ENCODE measurements at regions not wholly inside any gene's neighbourhood (a gene's known extent, or its start where the extent isn't known, plus 50 kb on each side); places are given as distances from the start of the nearest gene placed in this dataset.

DNA sequence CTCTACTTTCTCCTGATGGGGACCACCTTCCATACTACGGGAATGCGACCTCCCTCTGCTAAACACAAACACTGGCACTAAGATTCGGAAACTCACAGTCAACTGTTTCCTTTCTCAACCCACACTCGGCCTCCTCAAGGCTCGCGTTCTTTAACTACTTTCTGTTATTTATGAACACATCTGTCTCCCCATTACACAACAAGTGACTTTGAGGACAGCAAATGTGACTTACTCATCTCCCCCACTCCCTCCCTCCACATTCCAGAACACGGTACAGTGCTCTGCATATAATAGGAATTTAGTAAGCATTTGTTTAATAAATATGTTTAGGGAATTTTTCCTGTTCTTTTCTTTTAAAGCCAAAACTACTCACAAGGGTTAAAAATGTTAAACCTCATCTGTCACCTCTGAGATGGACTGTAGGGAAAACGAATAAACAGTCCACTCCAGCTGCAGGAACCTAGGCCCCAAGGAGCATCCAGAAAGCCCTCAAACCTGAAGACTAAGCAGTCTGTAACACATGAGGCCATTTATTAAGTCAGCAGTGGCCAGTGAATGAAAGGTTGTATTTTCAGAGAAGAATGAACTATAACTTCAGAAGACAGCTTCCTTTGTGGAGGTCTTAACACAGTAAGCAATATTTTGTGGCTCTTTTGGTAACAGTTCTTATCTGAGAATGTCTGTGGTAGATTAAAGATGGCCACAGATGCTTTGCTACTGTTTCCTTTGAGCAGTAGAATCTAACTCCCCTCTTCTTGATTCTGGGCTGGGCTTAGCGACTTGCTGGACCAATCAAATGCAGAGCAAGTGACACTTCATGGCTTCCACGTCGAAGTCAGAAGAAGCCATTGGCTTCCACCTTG, 209.6 kb upstream of the DTNBP1 start:
- DNase-seq (ENCODE audit: low read depth) = peak; percentile 59

DNA sequence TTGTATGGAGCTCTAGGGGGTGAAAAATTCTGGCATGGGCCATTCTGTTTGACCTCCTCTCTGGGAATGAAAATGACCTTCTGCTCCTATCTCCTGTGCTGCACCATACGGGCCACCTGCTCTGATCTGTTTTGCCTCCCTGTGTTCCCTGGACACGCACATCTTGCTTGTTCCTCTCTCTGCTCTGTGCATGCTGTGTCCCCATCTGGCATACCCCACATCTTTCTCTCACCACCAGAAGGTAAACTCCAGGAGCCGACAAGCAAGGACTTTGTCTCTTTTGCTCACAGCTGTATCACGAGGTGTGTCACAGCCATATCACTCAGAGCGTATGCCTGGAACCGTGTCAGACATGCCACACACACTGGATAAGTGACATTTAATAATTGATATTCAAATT, 208.4 kb upstream of the DTNBP1 start:
- DNase-seq (ENCODE audit: low read depth) = no peak

DNA sequence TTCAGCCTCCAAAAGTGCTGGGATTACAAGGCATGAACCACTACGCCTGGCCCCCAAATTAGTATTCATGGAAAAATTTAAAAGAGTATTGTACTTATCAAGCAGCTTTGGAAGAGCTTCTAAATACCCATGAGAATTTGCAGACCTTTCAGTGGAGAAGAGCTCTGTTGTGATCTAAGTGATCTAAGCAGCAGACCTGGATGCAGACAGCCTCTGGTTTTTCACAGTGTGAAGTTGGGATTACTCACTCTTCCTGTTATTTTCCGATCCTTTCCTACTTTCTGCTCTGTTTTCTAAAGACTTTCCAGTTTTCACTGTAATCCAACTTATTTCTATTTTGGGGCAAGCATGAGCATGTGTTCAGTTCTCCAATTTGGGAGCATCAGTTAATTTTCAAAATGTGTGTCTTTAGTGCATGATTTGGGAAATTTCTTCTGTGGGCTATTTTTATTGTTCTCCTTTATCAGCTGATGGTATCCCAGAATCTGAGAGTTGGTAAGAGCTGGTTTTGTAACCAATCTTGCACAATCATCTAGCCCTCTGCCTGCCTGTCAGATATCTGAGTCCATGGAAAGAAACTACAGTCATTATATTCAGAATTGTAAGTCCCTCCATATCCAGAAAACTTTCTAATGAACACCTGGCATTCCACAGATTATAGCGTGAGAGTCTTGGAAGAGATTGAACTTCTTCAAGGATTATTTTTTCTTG, 207.7 kb upstream of the DTNBP1 start:
- DNase-seq (ENCODE audit: low read depth) = no peak

DNA sequence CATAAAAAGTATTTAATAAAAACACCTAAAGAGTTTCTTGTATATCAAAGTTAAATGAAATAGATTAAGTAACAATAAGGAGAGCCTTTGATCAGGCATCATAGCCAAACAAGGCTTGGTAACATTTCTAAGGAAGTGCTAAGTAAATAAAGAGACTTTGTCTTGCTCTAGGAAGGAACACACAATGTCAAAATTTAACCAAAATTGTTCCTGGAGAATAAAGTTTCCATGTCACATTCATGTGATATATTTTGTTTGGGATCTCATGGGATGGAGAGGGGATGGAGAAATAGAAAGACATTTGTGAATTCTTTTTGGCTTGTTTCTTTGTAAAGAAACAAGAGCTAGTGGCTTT, 201.9 kb upstream of the DTNBP1 start:
- DNase-seq (ENCODE audit: low read depth) = no peak

DNA sequence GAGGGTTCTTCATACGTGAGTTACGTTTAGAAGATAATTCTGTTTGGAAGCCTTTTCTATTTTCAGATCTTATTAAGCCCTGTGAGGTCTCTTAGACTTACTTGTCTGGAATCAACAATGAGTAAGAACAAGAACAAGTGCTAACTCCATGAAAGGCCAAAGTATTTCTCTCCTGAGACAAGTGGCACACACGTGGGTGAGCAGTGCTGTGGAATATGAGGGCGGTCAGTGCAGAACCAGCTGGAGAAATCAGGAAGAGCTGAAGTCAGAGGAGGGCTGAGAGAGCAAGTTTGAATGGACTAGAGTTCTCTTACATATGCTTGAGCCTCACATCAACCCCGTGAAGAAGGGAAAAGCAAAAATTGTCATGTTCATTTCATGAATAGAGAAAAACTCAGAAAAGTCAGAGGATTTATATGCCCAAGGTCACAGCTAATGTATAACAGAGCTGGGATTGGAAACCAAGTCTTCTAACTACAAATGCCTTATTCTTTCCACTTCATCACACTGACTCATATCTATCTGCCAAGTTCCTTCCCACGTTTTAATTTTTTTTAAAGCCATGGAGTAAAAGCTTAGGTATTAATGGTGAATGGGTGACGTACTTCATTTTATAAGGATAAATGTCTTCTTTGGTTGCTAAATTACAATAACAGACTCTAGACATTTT, 201.3 kb upstream of the DTNBP1 start:
- no peak for DNase-seq (ENCODE audit: low read depth)

DNA sequence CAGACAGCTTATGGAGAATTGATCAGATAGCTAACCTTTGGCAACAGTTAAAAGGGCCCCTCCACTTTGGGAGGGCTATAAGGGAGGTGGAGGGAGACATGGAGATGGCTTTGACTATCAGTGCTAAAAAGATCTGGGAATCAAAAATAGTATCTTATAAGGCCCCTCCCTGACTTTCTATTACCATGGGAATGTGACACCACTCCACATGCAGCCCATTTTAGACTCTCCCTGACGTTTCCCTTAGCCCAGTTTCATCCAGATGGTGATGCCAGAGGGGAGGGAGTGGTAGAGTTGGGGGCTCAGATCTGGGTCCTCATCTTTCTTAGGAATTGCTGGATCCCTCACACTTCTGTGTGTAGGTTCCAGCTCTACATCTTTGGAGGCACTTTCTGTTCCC, 200.0 kb upstream of the DTNBP1 start:
- no peak for DNase-seq (ENCODE audit: low read depth)

DNA sequence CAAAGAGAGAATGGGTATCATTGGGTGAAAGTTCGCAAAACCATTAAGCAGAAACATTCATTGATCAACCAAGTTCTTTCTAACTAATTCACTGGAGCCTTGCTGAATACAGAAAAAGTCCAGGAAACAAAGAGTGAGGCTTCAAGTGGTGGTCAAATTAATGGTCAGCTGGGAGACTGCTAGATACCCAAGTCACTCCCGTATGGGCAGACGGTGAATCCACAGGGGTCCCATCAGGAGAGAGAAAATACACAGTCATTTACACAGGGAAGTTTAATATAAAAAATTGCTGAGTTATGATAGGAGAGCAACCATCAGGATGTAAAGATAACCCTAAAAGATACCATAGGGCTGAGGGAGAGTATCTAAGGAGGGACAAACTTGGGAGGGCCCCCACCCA, 198.7 kb upstream of the DTNBP1 start:
- DNase-seq (ENCODE audit: low read depth) = no peak

DNA sequence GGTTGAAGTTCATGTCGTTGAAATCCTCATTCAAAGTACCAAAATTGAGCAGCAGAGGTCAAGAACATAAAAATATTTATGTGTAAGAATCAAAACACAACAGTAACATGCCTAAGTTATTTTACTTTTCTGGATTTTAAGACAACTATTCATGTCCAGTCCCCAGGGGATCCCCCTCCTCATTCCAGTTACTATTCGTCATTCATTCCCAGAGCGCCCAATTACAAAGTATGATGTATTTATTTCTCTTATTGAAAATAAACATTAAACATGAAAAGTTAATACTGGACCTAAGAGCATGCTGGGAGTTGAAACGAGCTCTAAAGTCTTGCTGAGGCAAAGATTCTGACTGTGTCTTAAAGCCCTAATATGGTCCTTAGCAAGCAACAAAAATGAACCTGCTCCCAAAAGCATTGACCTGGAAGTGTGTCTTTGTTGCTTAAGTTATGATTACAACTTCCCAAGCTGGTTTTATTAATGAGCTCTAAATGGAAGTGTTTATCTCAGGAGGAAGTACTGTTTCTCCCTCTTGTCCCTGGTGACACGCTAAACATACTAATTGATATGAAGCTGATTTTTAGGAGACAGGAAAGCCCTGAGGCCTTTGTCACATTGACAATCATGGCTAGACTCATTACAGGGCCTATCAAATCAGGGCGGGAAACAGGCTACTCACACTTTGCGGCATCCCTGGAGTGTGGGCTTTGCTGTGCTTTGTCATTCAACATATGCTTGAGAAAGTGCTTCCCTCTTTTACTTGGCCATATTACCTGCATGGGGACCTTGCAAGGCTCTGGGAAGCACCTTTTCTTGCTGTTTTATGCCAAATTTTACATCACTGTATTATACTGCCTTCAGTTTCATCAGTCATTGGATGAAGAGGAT, 192.2 kb upstream of the DTNBP1 start:
- DNase-seq (ENCODE audit: low read depth) = no peak

DNA sequence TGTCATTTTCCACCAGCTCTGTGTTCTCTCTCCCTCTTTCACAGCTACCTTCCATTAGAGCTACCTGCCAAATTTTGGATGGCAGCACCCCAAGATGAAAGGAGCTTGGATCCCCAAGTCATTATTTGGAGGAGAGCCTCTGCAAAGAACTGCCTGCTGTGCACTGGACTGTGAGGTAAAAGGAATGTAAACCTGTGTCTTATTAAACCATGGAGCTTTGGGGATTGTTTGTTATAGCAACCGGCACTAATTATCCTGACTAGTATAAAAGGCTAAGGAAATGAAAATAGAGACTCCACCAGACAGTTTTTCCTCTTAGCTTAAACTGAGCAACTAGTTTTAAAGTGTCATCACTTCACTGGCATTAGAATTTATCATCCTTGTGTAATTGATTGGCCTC, 191.6 kb upstream of the DTNBP1 start:
- DNase-seq (ENCODE audit: low read depth) = no peak

DNA sequence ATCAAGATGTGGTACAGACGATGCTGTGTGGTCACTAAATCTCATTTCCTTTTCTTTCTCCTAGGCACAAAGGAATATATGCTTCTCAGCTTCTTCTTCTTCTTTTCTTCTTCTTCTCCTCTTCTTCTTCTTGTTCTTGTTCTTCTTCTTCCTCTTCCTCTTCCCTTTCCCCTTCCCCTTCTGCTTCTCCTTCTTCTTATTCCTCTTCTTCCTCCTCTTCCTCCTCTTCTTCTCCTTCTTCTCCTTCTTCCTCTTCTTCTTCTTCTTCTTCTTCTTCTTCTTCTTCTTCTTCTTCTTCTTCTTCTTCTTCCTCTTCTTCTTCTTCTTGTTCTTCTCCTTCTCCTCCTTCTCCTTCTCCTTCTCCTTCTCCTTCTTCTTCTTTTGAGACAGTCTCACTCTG, 190.4 kb upstream of the DTNBP1 start:
- no peak for DNase-seq (ENCODE audit: low read depth)

DNA sequence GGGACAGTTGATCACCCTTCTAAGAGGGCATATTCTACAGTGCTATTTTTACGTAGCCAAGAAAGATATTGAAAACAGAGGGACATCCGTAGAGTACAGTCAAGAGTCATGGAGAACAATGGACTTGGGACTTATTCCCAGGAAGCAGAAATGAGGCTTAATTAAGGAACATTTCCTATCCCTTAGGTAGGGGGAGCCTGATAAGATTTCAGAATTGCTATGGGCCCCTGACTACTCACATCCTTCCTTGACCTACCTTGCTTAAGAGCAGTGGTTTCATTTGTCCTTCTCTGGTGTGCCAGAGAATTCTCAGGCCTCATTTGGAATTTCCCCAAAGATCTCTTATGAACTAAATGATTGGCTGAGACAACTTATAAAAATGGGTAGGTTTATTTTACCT, 189.5 kb upstream of the DTNBP1 start:
- DNase-seq (ENCODE audit: low read depth) = no peak

DNA sequence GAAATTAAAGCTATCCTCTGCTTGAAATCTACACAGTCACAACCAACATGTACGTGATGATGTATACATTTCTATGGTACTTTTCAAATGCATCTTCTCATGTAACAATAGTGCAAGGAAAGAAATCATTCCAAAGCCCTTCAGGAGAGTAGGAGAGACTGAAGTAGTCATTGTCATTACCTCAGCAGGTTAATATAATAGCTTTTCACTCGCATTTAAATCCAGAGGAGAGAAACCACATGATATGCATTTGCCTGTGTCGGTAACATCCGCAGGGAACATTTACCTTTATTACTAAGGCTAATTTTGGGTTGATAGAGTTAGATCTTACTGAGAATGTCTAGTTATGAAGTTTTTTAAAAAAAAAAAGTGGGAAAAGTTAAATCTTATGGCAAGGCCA, 186.6 kb upstream of the DTNBP1 start:
- DNase-seq (ENCODE audit: low read depth) = no peak

DNA sequence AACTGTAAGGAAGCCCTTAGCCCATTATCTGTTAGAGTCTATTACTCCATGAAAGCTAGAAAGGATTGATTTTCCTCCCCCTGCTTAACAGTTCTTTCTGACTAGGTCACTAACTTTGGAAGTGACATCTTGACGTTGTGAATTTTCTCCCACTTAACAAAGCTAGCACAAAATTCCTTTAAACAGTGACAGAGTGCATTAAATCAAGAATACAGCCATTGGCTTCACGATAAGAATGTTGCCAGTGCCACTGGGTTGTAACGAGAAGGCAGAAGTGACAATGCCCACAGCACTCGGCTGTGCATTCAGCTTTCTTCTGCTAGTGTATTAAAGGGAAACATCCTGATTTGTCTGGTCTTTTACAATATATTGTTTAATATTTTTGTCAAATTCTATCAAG, 182.7 kb upstream of the DTNBP1 start:
- no peak for DNase-seq (ENCODE audit: low read depth)

DNA sequence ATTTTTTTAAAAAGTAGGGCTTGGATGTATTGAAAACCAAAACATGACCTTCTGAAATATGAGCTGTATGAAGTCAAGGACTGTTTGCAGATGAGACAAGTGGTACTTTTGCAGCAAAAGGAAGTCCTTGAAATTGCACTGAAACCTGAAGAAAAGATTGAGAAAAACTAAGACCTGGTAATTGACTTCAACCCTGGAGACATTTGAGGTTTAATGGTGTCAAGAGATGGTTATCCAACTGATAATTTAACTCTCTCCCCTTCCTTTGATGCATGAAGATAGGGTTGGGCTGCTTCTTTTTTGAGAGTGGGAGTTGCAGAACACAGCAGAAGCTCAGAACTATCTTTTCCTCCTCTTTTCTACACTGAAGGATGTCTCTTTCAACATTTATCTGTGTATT, 180.9 kb upstream of the DTNBP1 start:
- no peak for DNase-seq (ENCODE audit: low read depth)

DNA sequence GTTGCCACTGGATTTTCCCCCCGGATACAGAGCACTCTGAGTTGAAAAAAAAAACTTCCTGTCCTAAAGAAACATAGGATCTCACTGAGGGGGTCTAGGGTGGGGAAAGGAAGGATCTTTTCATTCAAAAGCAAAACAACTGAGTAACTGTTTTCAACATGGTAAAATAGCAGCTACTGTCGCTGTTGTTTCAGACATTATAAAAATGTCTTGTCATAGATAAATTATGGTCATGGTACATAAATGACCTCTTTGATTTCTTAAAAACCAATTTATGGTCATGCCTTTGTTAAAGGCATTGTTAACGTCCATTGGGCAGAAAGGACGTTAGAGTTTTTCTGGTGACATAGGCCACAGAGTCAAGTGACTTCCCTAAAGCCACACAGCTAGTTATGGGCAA, 180.4 kb upstream of the DTNBP1 start:
- DNase-seq (ENCODE audit: low read depth) = no peak

DNA sequence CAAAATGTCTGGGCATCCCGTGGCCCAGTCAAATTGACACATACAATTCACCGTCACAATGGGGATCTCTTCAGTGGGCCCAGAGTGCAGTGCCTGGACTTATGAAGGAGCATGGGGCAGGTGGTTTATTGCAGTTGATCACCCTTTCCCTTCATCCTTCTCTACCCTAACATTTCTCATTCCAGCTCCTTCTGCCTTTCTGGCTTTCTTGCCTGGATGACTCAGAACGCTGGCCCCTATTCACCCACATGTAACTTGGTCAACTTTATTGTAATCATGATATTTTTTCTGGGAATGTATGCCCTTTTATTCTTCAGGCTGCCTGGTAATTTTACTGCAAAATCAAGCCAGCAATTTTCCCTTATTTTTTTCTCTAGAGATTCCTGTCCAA, 179.9 kb upstream of the DTNBP1 start:
- DNase-seq (ENCODE audit: low read depth) = no peak

DNA sequence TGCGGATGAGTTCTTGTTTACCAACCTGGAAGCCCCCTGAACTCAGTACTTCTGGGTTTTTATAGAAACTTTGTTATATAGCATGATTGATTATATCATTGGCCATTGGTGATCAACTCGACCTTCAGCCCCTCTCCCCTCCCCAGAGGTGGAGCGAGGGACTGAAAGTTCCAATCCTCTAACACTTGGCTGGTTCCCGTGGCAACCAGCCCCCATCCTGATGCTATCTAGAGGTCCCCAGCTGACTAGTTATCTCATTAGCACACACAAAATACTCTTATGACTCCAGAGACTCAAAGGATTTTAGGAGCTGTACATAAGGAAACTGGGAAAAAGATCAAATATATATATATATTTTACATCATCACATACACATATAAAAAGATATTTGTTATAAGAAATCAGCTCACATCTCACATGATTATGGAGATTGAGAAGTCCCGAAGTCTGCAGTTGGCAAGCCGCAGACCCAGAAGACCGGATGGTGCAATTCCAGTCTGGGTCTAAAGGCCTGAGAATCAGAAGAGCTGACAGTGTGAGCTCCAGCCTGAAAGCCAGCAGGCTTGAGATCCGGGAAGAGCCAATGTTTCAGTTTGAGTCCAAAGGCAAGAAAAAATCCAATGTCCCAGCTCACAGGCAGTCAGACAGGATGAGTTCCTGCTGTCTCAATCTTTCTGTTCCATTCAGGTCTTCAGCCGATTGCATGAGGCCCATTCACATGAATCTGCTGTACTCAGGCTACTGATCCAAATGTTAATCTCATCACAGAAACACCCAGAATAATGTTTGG, 179.3 kb upstream of the DTNBP1 start:
- no peak for DNase-seq (ENCODE audit: low read depth)

DNA sequence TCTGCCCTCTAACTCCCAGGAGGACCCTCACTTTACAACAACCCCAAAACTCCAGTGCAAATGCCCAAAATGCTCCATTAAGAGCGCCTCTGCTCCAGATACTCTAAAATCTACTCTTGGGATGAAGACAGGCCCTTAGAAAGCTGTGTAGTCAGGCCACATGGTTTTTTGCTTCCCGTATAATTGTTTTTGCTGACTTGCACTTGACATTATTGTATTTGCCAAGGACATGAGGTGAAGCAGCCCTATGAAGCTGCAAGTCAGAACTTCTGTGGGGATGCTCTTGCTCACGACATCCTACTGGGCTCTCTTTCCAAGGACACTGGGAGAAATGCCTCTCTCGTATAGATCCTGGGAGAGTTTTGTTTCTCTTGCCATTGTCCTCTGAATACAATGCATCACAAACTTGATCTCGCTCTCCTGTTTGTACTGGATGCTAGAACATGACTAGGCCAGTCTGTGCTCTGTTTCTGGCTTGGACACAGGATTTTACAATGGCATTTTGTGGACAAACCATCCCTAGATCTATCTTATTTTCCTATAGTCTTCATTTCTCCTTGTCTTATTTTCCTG, 177.2 kb upstream of the DTNBP1 start:
- DNase-seq (ENCODE audit: low read depth) = no peak

DNA sequence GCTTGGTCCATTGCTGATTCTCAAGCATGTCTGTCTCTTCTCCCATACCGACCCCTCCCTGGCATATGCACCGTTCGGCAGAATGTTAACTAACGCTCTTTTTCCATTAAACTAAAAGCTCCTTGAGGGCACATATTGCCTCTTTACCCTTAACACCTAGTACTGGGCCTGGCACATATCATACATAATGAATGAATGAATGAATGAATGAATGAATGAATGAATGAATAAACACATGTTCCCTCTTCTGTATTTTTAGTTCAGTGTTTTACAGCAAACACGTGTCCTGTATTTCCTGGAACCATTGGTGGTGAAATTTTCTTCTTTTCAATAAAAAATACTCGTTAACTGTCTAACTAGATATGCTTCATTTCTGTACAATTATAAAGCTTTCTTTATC, 174.4 kb upstream of the DTNBP1 start:
- DNase-seq (ENCODE audit: low read depth) = no peak

DNA sequence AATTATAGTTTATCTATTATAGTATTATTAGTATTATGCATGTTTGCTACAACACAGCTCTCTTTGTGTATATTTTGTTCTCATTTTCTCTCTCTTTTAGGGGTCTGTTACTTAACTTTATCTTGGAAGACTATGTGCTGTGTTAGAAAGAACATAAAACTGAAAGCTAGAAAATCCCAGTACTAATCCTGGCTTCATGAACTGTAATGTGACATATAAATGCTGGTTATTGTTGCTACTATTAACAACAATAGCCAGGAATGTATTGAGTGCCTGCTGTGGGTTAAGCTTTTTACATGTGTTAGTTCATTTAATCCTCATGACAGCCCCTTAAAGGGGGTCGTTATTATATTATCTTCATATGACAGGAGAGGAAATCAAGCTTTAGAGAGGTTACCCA, 170.0 kb upstream of the DTNBP1 start:
- no peak for DNase-seq (ENCODE audit: low read depth)

DNA sequence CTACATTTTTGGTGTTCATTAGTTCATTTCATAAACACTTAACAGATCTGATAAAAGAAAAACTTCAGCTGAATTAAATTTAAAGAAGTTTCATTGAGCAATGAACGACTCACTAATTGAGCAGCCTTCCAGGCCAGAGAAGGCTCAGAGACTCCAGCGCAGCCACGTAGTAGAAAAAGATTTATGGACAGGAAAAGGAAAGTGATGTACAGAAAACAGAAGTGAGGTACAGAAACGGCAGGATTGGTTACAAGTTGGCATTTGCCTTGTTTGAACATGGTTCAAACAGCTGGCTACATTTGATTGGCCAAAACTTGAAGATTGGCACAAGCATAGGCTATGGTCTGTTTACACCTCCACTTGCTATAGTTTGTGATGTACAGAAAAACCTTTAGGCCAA, 166.3 kb upstream of the DTNBP1 start:
- no peak for DNase-seq (ENCODE audit: low read depth)

Data from GM04503 (cell line).